PFSK-1 (cell line): ENCODE measurements at regions not wholly inside any gene's neighbourhood (a gene's known extent, or its start where the extent isn't known, plus 50 kb on each side); places are given as distances from the start of the nearest gene placed in this dataset.

Source experiments
- FOXP2 ChIP-seq: optimal IDR thresholded peaks from 2 replicates; pipeline ENCODE3; 2011; ENCODE audit warnings: borderline replicate concordance, control low read depth, inconsistent platforms; ENCODE audit not compliant: insufficient read depth; ENCODE audit errors: extremely low read length, extremely low read depth
- POLR2AphosphoS5 ChIP-seq: IDR thresholded peaks from 2 replicates; pipeline ENCODE4 v1.6.1; 2012; ENCODE audit warnings: low read depth, mild to moderate bottlenecking, control low read depth, low read length, moderate library complexity
- REST ChIP-seq, 2 experiments: IDR thresholded peaks; 2 replicates each; pipeline versions ENCODE4 v1.6.1 to v1.8.0; 2011 to 2012; ENCODE audit warnings: low read depth in 2 of 2, low read length in 2 of 2, control low read depth in 1 of 2, inconsistent platforms in 1 of 2, mild to moderate bottlenecking in 1 of 2, moderate library complexity in 1 of 2; ENCODE audit not compliant: insufficient read depth in 1 of 2
- SIN3A ChIP-seq: IDR thresholded peaks from 2 replicates; pipeline ENCODE4 v1.6.1; 2012; ENCODE audit warnings: mild to moderate bottlenecking, low read length, moderate library complexity, borderline replicate concordance; ENCODE audit not compliant: insufficient read depth
- TAF1 ChIP-seq: IDR thresholded peaks from 2 replicates; pipeline ENCODE4 v1.6.1; 2012; ENCODE audit warnings: low read length, control low read depth, borderline replicate concordance; ENCODE audit not compliant: insufficient read depth

GRCh38 chr18:3345452-3345851 is 83.5 kb downstream of the MYL12B start:
- TF ChIP-seq FOXP2 (no peak), REST (IDR thresholded peaks at IDR 0.05; ENCODE audit: insufficient read depth in 1 of 2, low read depth in 2 of 2, low read length in 2 of 2) (no peak), SIN3A (no peak), TAF1 (no peak), POLR2AphosphoS5 (no peak)

GRCh38 chr18:3345885-3346284 is 84.0 kb downstream of the MYL12B start:
- TF ChIP-seq REST (IDR thresholded peaks at IDR 0.05; ENCODE audit: insufficient read depth in 1 of 2, low read depth in 2 of 2, low read length in 2 of 2) (no peak), POLR2AphosphoS5 (no peak), TAF1 (no peak), SIN3A (no peak), FOXP2 (no peak)

- no peak for TF ChIP-seq REST (IDR thresholded peaks at IDR 0.05; ENCODE audit: insufficient read depth in 1 of 2, low read depth in 2 of 2, low read length in 2 of 2)
- no peak for TF ChIP-seq FOXP2
- TF ChIP-seq SIN3A, result no peak
- TF ChIP-seq TAF1, result no peak
- TF ChIP-seq POLR2AphosphoS5, result no peak
Measured at GRCh38 chr18:3346487-3346886, 84.6 kb downstream of the MYL12B start.

- TF ChIP-seq FOXP2 (no peak), REST (IDR thresholded peaks at IDR 0.05; ENCODE audit: insufficient read depth in 1 of 2, low read depth in 2 of 2, low read length in 2 of 2) (no peak), SIN3A (no peak)
Measured at GRCh38 chr18:3347286-3347803, 85.4 kb downstream of the MYL12B start.

- TF ChIP-seq TAF1 (no peak), REST (IDR thresholded peaks at IDR 0.05; ENCODE audit: insufficient read depth in 1 of 2, low read depth in 2 of 2, low read length in 2 of 2) (no peak), POLR2AphosphoS5 (no peak), FOXP2 (no peak), SIN3A (no peak)
Measured at GRCh38 chr18:3348176-3348575, 86.2 kb downstream of the MYL12B start.
